ENCODE measurements at regions not wholly inside any gene's neighbourhood (a gene's known extent, or its start where the extent isn't known, plus 50 kb on each side); places are given as distances from the start of the nearest gene placed in this dataset.

GRCh38 chr4:23322732-23323131 lies 567.1 kb downstream of the PPARGC1A start:
- Histone ChIP-seq H3K36me3 (ENCODE audit: control insufficient read depth, insufficient read depth, low read length) (no peaks in the 10 kb centered on the region), H3K27me3 (ENCODE audit: control insufficient read depth, insufficient read depth, low read length) (no peaks in the 10 kb centered on the region), H3K4me1 (ENCODE audit: control insufficient read depth, insufficient read depth, low read length) (no peaks in the 10 kb centered on the region), H3K9me3 (ENCODE audit: control insufficient read depth, insufficient read depth, low read length) (no peaks in the 10 kb centered on the region), H3K27ac (ENCODE audit: low read length) (no peak overlapping the region), H3K4me3 (ENCODE audit: low read length) (no peak overlapping the region)
- no peak for DNase-seq (ENCODE audit: low read depth, low spot score)

- no peaks in the 10 kb centered on the region for H3K27me3 ChIP-seq (ENCODE audit: control insufficient read depth, insufficient read depth, low read length)
Measured at GRCh38 chr4:23320931-23321587, 568.8 kb downstream of the PPARGC1A start.

GRCh38 chr4:23312686-23313085 lies 577.2 kb downstream of the PPARGC1A start:
- Histone ChIP-seq H3K4me1 (ENCODE audit: control insufficient read depth, insufficient read depth, low read length) (no peaks in the 10 kb centered on the region), H3K27me3 (ENCODE audit: control insufficient read depth, insufficient read depth, low read length) (no peaks in the 10 kb centered on the region), H3K9me3 (ENCODE audit: control insufficient read depth, insufficient read depth, low read length) (no peaks in the 10 kb centered on the region), H3K4me3 (ENCODE audit: low read length) (no peak overlapping the region), H3K36me3 (ENCODE audit: control insufficient read depth, insufficient read depth, low read length) (no peaks in the 10 kb centered on the region), H3K27ac (ENCODE audit: low read length) (no peak overlapping the region)
- no peak for DNase-seq (ENCODE audit: low read depth, low spot score)

More at GRCh38 chr4:23320931-23321587, 568.8 kb downstream of the PPARGC1A start:
- no peaks in the 10 kb centered on the region for H3K36me3 ChIP-seq (ENCODE audit: control insufficient read depth, insufficient read depth, low read length)
- no peaks in the 10 kb centered on the region for H3K9me3 ChIP-seq (ENCODE audit: control insufficient read depth, insufficient read depth, low read length)
- DNase-seq (ENCODE audit: low read depth, low spot score): no peak
- H3K27ac ChIP-seq (ENCODE audit: low read length): no peak overlapping the region
- no peaks in the 10 kb centered on the region for H3K4me1 ChIP-seq (ENCODE audit: control insufficient read depth, insufficient read depth, low read length)
- WGBS (ENCODE audit: insufficient coverage, insufficient read length): no CpG with 5 or more reads among the region's 1 CpG
- no peak overlapping the region for H3K4me3 ChIP-seq (ENCODE audit: low read length)

GRCh38 chr4:23311983-23312382 lies 577.9 kb downstream of the PPARGC1A start:
- DNase-seq (ENCODE audit: low read depth, low spot score): no peak
- no peak overlapping the region for H3K4me3 ChIP-seq (ENCODE audit: low read length)
- no peak overlapping the region for H3K27ac ChIP-seq (ENCODE audit: low read length)
- H3K4me1 ChIP-seq (ENCODE audit: control insufficient read depth, insufficient read depth, low read length): no peaks in the 10 kb centered on the region
- H3K27me3 ChIP-seq (ENCODE audit: control insufficient read depth, insufficient read depth, low read length): no peaks in the 10 kb centered on the region
- no peaks in the 10 kb centered on the region for H3K9me3 ChIP-seq (ENCODE audit: control insufficient read depth, insufficient read depth, low read length)
- WGBS (ENCODE audit: insufficient coverage, insufficient read length): no CpG with 5 or more reads among the region's 3 CpGs
- no peaks in the 10 kb centered on the region for H3K36me3 ChIP-seq (ENCODE audit: control insufficient read depth, insufficient read depth, low read length)

DNA sequence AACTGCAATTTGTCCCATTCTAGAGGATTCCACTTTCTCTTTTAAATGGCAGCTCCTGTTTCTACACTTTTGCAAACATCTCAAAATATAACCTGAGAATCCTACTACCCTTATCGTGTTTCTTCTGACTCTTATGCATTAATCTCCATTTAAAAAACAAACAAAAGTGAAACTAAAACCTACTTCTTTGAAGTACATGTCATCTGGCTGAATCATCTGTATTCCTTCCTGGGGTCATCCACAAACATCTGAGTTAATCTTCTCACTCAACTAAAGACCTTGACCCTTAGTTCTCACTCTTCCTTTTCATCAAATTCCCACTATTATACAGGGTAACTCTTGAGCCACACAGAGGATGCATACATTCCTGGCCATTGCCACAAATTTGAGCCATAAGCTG lies 584.8 kb downstream of the PPARGC1A start:
- WGBS (ENCODE audit: insufficient coverage, insufficient read length): no CpG with 5 or more reads among the region's 1 CpG
- Histone ChIP-seq H3K4me3 (ENCODE audit: low read length) (no peak overlapping the region), H3K36me3 (ENCODE audit: control insufficient read depth, insufficient read depth, low read length) (no peaks in the 10 kb centered on the region), H3K4me1 (ENCODE audit: control insufficient read depth, insufficient read depth, low read length) (0 out of 2 replicates have a peak, but pooled peaks cover 1% of the 10 kb centered on the region), H3K27me3 (ENCODE audit: control insufficient read depth, insufficient read depth, low read length) (no peaks in the 10 kb centered on the region), H3K9me3 (ENCODE audit: control insufficient read depth, insufficient read depth, low read length) (no peaks in the 10 kb centered on the region), H3K27ac (ENCODE audit: low read length) (no peak overlapping the region)
- DNase-seq (ENCODE audit: low read depth, low spot score): no peak

DNA sequence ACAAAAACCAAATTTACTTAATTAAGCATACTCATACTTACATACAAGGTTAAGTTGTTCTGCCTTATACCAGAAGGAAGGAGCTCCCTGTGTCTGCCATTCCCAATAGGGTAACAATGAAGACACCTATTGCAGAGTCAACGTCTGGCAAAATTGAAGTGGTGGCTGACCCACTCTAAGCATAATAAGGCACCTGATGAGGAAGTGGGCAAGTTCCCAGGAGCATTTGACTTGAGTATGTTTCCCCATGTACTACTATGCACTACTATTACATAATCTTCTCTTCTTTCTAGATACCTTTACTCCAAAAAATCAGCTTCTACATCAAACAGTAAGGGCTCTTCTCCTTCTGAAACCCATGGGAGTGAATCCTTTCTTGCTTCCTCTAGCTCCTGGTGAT lies 591.5 kb downstream of the PPARGC1A start:
- no peaks in the 10 kb centered on the region for H3K4me1 ChIP-seq (ENCODE audit: control insufficient read depth, insufficient read depth, low read length)
- WGBS (ENCODE audit: insufficient coverage, insufficient read length): no CpG with 5 or more reads among the region's 1 CpG
- no peaks in the 10 kb centered on the region for H3K36me3 ChIP-seq (ENCODE audit: control insufficient read depth, insufficient read depth, low read length)
- H3K27ac ChIP-seq (ENCODE audit: low read length): no peak overlapping the region
- no peaks in the 10 kb centered on the region for H3K9me3 ChIP-seq (ENCODE audit: control insufficient read depth, insufficient read depth, low read length)
- H3K27me3 ChIP-seq (ENCODE audit: control insufficient read depth, insufficient read depth, low read length): no peaks in the 10 kb centered on the region
- no peak overlapping the region for H3K4me3 ChIP-seq (ENCODE audit: low read length)
- DNase-seq (ENCODE audit: low read depth, low spot score): no peak

DNA sequence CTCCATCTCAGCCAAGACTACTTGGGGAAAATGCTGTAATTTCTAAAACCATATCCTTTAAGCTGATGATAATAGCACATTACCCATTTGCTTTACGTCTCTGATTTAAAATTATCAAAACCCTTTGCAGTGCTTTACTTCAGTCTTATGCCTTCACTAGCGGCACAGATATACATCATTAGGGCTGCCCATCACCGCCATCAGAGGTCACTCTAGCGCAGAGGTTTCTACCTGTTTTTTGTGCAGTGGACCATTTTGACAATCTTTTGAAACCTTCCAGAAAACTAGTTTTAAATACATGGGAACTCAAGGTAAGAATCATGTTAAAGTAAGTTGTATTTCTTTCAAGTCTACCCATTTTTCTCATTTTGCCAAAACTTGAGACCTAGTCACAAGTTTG lies 592.5 kb downstream of the PPARGC1A start:
- no peak overlapping the region for H3K27ac ChIP-seq (ENCODE audit: low read length)
- no peaks in the 10 kb centered on the region for H3K9me3 ChIP-seq (ENCODE audit: control insufficient read depth, insufficient read depth, low read length)
- H3K36me3 ChIP-seq (ENCODE audit: control insufficient read depth, insufficient read depth, low read length): no peaks in the 10 kb centered on the region
- H3K4me1 ChIP-seq (ENCODE audit: control insufficient read depth, insufficient read depth, low read length): no peaks in the 10 kb centered on the region
- WGBS (ENCODE audit: insufficient coverage, insufficient read length): no CpG with 5 or more reads among the region's 4 CpGs
- no peak overlapping the region for H3K4me3 ChIP-seq (ENCODE audit: low read length)
- no peak for DNase-seq (ENCODE audit: low read depth, low spot score)
- H3K27me3 ChIP-seq (ENCODE audit: control insufficient read depth, insufficient read depth, low read length): no peaks in the 10 kb centered on the region

DNA sequence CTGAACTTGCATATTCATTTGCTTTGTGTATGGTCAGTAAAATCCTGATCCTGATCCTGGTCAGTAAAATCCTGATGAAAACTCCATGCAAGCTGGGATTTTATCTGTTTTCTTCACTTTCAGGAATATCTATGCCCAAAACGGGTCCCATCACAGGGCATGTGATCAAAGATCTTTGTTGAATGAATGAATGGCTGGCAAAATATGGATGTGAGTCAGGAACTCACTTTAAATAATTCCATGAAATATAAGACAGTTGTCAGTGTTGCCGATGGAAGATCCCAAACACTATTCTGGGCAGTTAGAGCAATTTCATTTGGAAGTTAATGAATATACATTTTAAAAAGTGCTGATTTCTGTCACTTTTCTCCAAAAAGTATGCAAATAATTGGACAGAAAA lies 598.4 kb downstream of the GBA3 start:
- no peaks in the 10 kb centered on the region for H3K9me3 ChIP-seq (ENCODE audit: control insufficient read depth, insufficient read depth, low read length)
- no peak overlapping the region for H3K4me3 ChIP-seq (ENCODE audit: low read length)
- no peak for DNase-seq (ENCODE audit: low read depth, low spot score)
- no peaks in the 10 kb centered on the region for H3K27me3 ChIP-seq (ENCODE audit: control insufficient read depth, insufficient read depth, low read length)
- no peak overlapping the region for H3K27ac ChIP-seq (ENCODE audit: low read length)
- no CpG with 5 or more reads among the region's 2 CpGs for WGBS (ENCODE audit: insufficient coverage, insufficient read length)
- no peaks in the 10 kb centered on the region for H3K4me1 ChIP-seq (ENCODE audit: control insufficient read depth, insufficient read depth, low read length)
- H3K36me3 ChIP-seq (ENCODE audit: control insufficient read depth, insufficient read depth, low read length): no peaks in the 10 kb centered on the region

DNA sequence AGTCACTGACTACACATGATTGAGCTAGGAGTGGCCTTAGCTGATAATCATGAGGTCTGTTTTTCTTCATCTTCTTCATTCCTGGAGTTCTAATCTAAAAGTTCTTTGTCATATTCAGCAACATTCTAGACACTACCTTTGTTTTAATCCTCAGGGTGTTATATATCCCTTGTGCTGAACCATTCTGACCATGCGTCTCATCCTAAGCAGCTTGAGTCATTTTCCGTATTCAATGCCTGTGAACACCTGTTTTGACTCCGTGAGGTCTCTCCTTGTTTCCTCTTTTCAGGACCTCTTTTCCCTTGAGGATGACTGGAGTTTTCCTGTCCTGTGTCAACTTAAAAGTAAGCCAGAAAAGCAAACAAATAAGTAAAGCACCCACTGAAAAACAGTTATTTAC lies 597.9 kb downstream of the GBA3 start:
- no peak overlapping the region for H3K27ac ChIP-seq (ENCODE audit: low read length)
- no peaks in the 10 kb centered on the region for H3K9me3 ChIP-seq (ENCODE audit: control insufficient read depth, insufficient read depth, low read length)
- no peaks in the 10 kb centered on the region for H3K27me3 ChIP-seq (ENCODE audit: control insufficient read depth, insufficient read depth, low read length)
- H3K36me3 ChIP-seq (ENCODE audit: control insufficient read depth, insufficient read depth, low read length): no peaks in the 10 kb centered on the region
- H3K4me1 ChIP-seq (ENCODE audit: control insufficient read depth, insufficient read depth, low read length): no peaks in the 10 kb centered on the region
- DNase-seq (ENCODE audit: low read depth, low spot score): no peak
- H3K4me3 ChIP-seq (ENCODE audit: low read length): no peak overlapping the region
- no CpG with 5 or more reads among the region's 3 CpGs for WGBS (ENCODE audit: insufficient coverage, insufficient read length)

GRCh38 chr4:23279377-23279986 lies 586.7 kb downstream of the GBA3 start:
- Histone ChIP-seq H3K4me3 (ENCODE audit: low read length) (no peak overlapping the region), H3K9me3 (ENCODE audit: control insufficient read depth, insufficient read depth, low read length) (no peaks in the 10 kb centered on the region), H3K27me3 (ENCODE audit: control insufficient read depth, insufficient read depth, low read length) (no peaks in the 10 kb centered on the region), H3K27ac (ENCODE audit: low read length) (no peak overlapping the region), H3K4me1 (ENCODE audit: control insufficient read depth, insufficient read depth, low read length) (no peaks in the 10 kb centered on the region), H3K36me3 (ENCODE audit: control insufficient read depth, insufficient read depth, low read length) (no peaks in the 10 kb centered on the region)
- no CpG with 5 or more reads among the region's 3 CpGs for WGBS (ENCODE audit: insufficient coverage, insufficient read length)
- DNase-seq (ENCODE audit: low read depth, low spot score): no peak

DNA sequence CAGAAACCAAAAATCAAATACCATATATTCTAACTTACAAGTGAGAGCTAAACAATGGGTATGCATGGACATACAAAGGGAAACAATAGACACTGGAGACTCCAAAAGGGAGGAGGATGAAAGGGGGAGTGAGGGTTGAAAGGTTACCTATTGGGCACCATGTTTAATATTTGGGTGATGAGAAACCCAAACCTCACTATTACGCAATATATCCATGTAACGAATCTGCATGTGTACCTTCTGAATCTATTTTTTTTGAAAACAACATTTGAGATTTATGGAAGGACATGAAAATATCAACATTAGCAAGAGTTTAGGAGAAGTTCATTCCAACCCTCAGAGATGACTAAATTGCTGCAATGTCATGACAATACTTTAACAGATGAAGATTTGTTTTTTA lies 586.1 kb downstream of the GBA3 start:
- Histone ChIP-seq H3K27me3 (ENCODE audit: control insufficient read depth, insufficient read depth, low read length) (no peaks in the 10 kb centered on the region), H3K4me3 (ENCODE audit: low read length) (no peak overlapping the region), H3K36me3 (ENCODE audit: control insufficient read depth, insufficient read depth, low read length) (no peaks in the 10 kb centered on the region), H3K27ac (ENCODE audit: low read length) (no peak overlapping the region), H3K4me1 (ENCODE audit: control insufficient read depth, insufficient read depth, low read length) (no peaks in the 10 kb centered on the region), H3K9me3 (ENCODE audit: control insufficient read depth, insufficient read depth, low read length) (no peaks in the 10 kb centered on the region)
- DNase-seq (ENCODE audit: low read depth, low spot score): no peak
- no CpG with 5 or more reads among the region's 2 CpGs for WGBS (ENCODE audit: insufficient coverage, insufficient read length)

Measured in iPS DF 6.9 (cell line).